Islet of Langerhans (tissue), 1 donor: ENCODE measurements at regions not wholly inside any gene's neighbourhood (a gene's known extent, or its start where the extent isn't known, plus 50 kb on each side); places are given as distances from the start of the nearest gene placed in this dataset.

Experiments
- FAIRE-seq: peaks from one replicate; lab custom pipeline; 2011; peaks lifted over from hg19 to GRCh38; lab: Jason Lieb, UNC

- no peak for FAIRE-seq
These were observed 791.6 kb upstream of the NOVA1 start for GRCh38 chr14:27389402-27389801.

- FAIRE-seq = no peak
These were observed 792.3 kb upstream of the NOVA1 start for GRCh38 chr14:27390155-27390554.

GRCh38 chr14:27391331-27391730, 793.5 kb upstream of the NOVA1 start:
- FAIRE-seq = no peak

GRCh38 chr14:27392153-27392552, 794.3 kb upstream of the NOVA1 start:
- no peak for FAIRE-seq

GRCh38 chr14:27409944-27410343, 812.1 kb upstream of the NOVA1 start:
- FAIRE-seq = no peak

- no peak for FAIRE-seq
These were observed 813.1 kb upstream of the NOVA1 start for GRCh38 chr14:27410981-27411380.

GRCh38 chr14:27427796-27428195, 830.0 kb upstream of the NOVA1 start:
- no peak for FAIRE-seq

GRCh38 chr14:27435923-27436670, 838.3 kb upstream of the NOVA1 start:
- FAIRE-seq = no peak

GRCh38 chr14:27484633-27485032, 886.8 kb upstream of the NOVA1 start:
- no peak for FAIRE-seq

GRCh38 chr14:27485193-27485592, 887.4 kb upstream of the NOVA1 start:
- no peak for FAIRE-seq

GRCh38 chr14:27506272-27506671, 908.4 kb upstream of the NOVA1 start:
- no peak for FAIRE-seq

- FAIRE-seq = no peak
These were observed 930.5 kb upstream of the NOVA1 start for GRCh38 chr14:27528328-27528727.

- FAIRE-seq = no peak
These were observed 938.9 kb upstream of the NOVA1 start for GRCh38 chr14:27536748-27537147.

GRCh38 chr14:27546111-27546510, 948.3 kb upstream of the NOVA1 start:
- no peak for FAIRE-seq

- no peak for FAIRE-seq
These were observed 956.0 kb upstream of the NOVA1 start for GRCh38 chr14:27553790-27554189.

- FAIRE-seq = no peak
These were observed 959.6 kb upstream of the NOVA1 start for GRCh38 chr14:27557445-27557844.

GRCh38 chr14:27559848-27560247, 962.0 kb upstream of the NOVA1 start:
- no peak for FAIRE-seq

- FAIRE-seq = no peak
These were observed 969.1 kb upstream of the NOVA1 start for GRCh38 chr14:27566843-27567382.

- no peak for FAIRE-seq
These were observed 975.2 kb upstream of the NOVA1 start for GRCh38 chr14:27573018-27573417.

GRCh38 chr14:27587103-27587502, 989.3 kb upstream of the NOVA1 start:
- FAIRE-seq = no peak

GRCh38 chr14:27605282-27605681, 1007.4 kb upstream of the NOVA1 start:
- no peak for FAIRE-seq

- FAIRE-seq = no peak
These were observed 1010.5 kb upstream of the NOVA1 start for GRCh38 chr14:27608377-27608776.

- no peak for FAIRE-seq
These were observed 1014.3 kb upstream of the NOVA1 start for GRCh38 chr14:27612121-27612520.

GRCh38 chr14:27613102-27613501, 1015.3 kb upstream of the NOVA1 start:
- FAIRE-seq = no peak
